ENCODE measurements at regions not wholly inside any gene's neighbourhood (a gene's known extent, or its start where the extent isn't known, plus 50 kb on each side); places are given as distances from the start of the nearest gene placed in this dataset.

GRCh38 chr4:96390404-96390803 lies 550.5 kb downstream of the PDHA2 start:
- ATAC-seq, result no peak
- TF ChIP-seq CTCF (IDR thresholded peaks at IDR 0.05), result no peak
- no peak for TF ChIP-seq POLR2A (IDR thresholded peaks at IDR 0.05)
- no peak for DNase-seq
- no peaks in the 10 kb centered on the region for H3K36me3 ChIP-seq
- peaks cover 0 to under 1% (median 0%) of the 10 kb centered on the region in 12 donors for H3K9me3 ChIP-seq
- H3K27me3 ChIP-seq, result no peaks in the 10 kb centered on the region
- no peaks in the 10 kb centered on the region for H3K4me1 ChIP-seq
- intact Hi-C loops (cut with DNase I), result no loop called here
- no peak overlapping the region for H3K4me3 ChIP-seq
- WGBS, 4 donors, result 64 to 78% (median 73%) methylated on average over 5 of the region's 5 CpGs
- no peak overlapping the region for H3K27ac ChIP-seq

- H3K36me3 ChIP-seq, result no peaks in the 10 kb centered on the region
- no peak overlapping the region for H3K4me3 ChIP-seq
- no peak overlapping the region for H3K27ac ChIP-seq
- TF ChIP-seq CTCF (IDR thresholded peaks at IDR 0.05), result no peak
- no peak for TF ChIP-seq POLR2A (IDR thresholded peaks at IDR 0.05)
- no peaks in the 10 kb centered on the region for H3K4me1 ChIP-seq
- intact Hi-C loops (cut with DNase I), result no loop called here
- H3K27me3 ChIP-seq, result no peaks in the 10 kb centered on the region
- DNase-seq (no peak), ATAC-seq (no peak)
- H3K9me3 ChIP-seq, result peaks cover 0 to 13% (median 0%) of the 10 kb centered on the region in 12 donors
These were observed 555.9 kb downstream of the PDHA2 start for GRCh38 chr4:96395747-96396146.

- ATAC-seq (no peak), DNase-seq (no peak)
- H3K4me1 ChIP-seq, result no peaks in the 10 kb centered on the region
- intact Hi-C loops (cut with DNase I), result no loop called here
- 76 to 87% (median 79%) methylated on average over 3 of the region's 3 CpGs for WGBS, 4 donors
- TF ChIP-seq POLR2A (IDR thresholded peaks at IDR 0.05), result no peak
- TF ChIP-seq CTCF (IDR thresholded peaks at IDR 0.05), result no peak
- no peaks in the 10 kb centered on the region for H3K9me3 ChIP-seq
- no peaks in the 10 kb centered on the region for H3K36me3 ChIP-seq
- H3K4me3 ChIP-seq, result no peak overlapping the region
- no peaks in the 10 kb centered on the region for H3K27me3 ChIP-seq
- H3K27ac ChIP-seq, result no peak overlapping the region
These were observed 566.8 kb downstream of the PDHA2 start for GRCh38 chr4:96406742-96407141.

GRCh38 chr4:96407225-96407624 lies 567.3 kb downstream of the PDHA2 start:
- Histone ChIP-seq H3K9me3 (no peaks in the 10 kb centered on the region), H3K27ac (no peak overlapping the region), H3K27me3 (no peaks in the 10 kb centered on the region), H3K36me3 (no peaks in the 10 kb centered on the region), H3K4me3 (no peak overlapping the region), H3K4me1 (no peaks in the 10 kb centered on the region)
- TF ChIP-seq CTCF (IDR thresholded peaks at IDR 0.05) (no peak), POLR2A (IDR thresholded peaks at IDR 0.05) (no peak)
- DNase-seq (no peak), ATAC-seq (no peak)
- WGBS, 4 donors, result 86 to 93% (median 89%) methylated on average over 4 of the region's 4 CpGs
- intact Hi-C loops (cut with DNase I), result no loop called here
